Gastrocnemius medialis (tissue), 4 donors: ENCODE measurements at regions not wholly inside any gene's neighbourhood (a gene's known extent, or its start where the extent isn't known, plus 50 kb on each side); places are given as distances from the start of the nearest gene placed in this dataset.

Experiments
- ATAC-seq, 2 donors: fragments of 150-250 bp; one replicate each; pipeline ENCODE4 v1.9.1; 2016
- DNase-seq, 2 donors: peaks; one replicate each; pipeline ENCODE4 v3.0.0-alpha.2; 2019
- H3K27ac ChIP-seq, 4 donors: fragments of 200-600 bp; sonication (generic); 1 replicate in 1 of 4; 2 replicates in 3 of 4; pipeline ENCODE4 v1.5.1; 2016 to 2018; ENCODE audit warnings: mild to moderate bottlenecking in 2 of 4, moderate library complexity in 1 of 4
- H3K27me3 ChIP-seq, 3 donors: fragments of 200-600 bp; sonication (generic) in 2 of 3; 1 replicate in 1 of 3; 2 replicates in 2 of 3; pipeline versions ENCODE4 v1.5.1 to v1.6.0; 2016 to 2019; ENCODE audit warnings: mild to moderate bottlenecking in 1 of 3, moderate library complexity in 1 of 3
- H3K36me3 ChIP-seq, 2 donors: fragments of 200-600 bp; sonication (generic) in 1 of 2; one replicate each; pipeline ENCODE4 v1.5.1; 2017 to 2018
- H3K4me1 ChIP-seq, 2 donors: fragments of 200-600 bp; sonication (generic) in 1 of 2; one replicate each; pipeline ENCODE4 v1.5.1; 2016 to 2017; ENCODE audit warnings: mild to moderate bottlenecking in 2 of 2
- H3K4me3 ChIP-seq, 4 donors: fragments of 200-600 bp; sonication (generic) in 3 of 4; 1 replicate in 1 of 4; 2 replicates in 3 of 4; pipeline ENCODE4 v1.5.1; 2016 to 2019; ENCODE audit warnings: mild to moderate bottlenecking in 2 of 4
- H3K9me3 ChIP-seq, 3 donors: fragments of 200-600 bp; sonication (generic) in 2 of 3; 1 replicate in 1 of 3; 2 replicates in 2 of 3; pipeline ENCODE4 v1.5.1; 2016 to 2019
- CTCF ChIP-seq, 5 experiments: fragments of 450-650 bp in 3 of 5; fragments of 200-600 bp in 2 of 5; sonication (generic) in 2 of 5; IDR thresholded peaks in 4 of 5; conservative IDR thresholded peaks in 1 of 5; 1 replicate in 4 of 5; 2 replicates in 1 of 5; pipeline ENCODE4 v1.5.1; 2016 to 2019; ENCODE audit warnings: antibody characterized with exemption in 5 of 5, mild to moderate bottlenecking in 3 of 5, moderate library complexity in 3 of 5
- POLR2A ChIP-seq, 2 donors: fragments of 450-650 bp; IDR thresholded peaks; one replicate each; pipeline ENCODE4 v1.6.1; 2017; ENCODE audit warnings: antibody characterized with exemption in 2 of 2, mild to moderate bottlenecking in 2 of 2, moderate library complexity in 2 of 2
- in situ Hi-C, 4 donors: fragments of 200-750 bp; cut with MboI; loops; one replicate each; pipeline versions ENCODE4 v1.15.0 to v1.8.0; 2017; ENCODE audit warnings: low sequenced_read_pairs in 4 of 4
- intact Hi-C: fragments of 100-400 bp; cut with DNase I; formaldehyde crosslinking; loops from one replicate; pipeline ENCODE4 v1.15.1; 2023; ENCODE audit warnings: low total_unique reads

GRCh38 chr13:89977203-89977602 lies 1370.3 kb upstream of the MIR17HG start:
- no peak for ATAC-seq
- no peaks in the 10 kb centered on the region for H3K9me3 ChIP-seq
- H3K36me3 ChIP-seq: no peaks in the 10 kb centered on the region
- intact Hi-C loops (no loop called here), in situ Hi-C loops (no loop called here)
- H3K27ac ChIP-seq: no peak overlapping the region
- H3K27me3 ChIP-seq: no peaks in the 10 kb centered on the region
- no peak overlapping the region for H3K4me3 ChIP-seq
- no peak for DNase-seq
- H3K4me1 ChIP-seq: no peaks in the 10 kb centered on the region
- TF ChIP-seq CTCF (IDR thresholded peaks at IDR 0.05 in 4 of 5, conservative IDR thresholded peaks at IDR 0.05 in 1 of 5): no peak
- no peak for TF ChIP-seq POLR2A (IDR thresholded peaks at IDR 0.05)

GRCh38 chr13:89980896-89981295 lies 1366.6 kb upstream of the MIR17HG start:
- TF ChIP-seq POLR2A (IDR thresholded peaks at IDR 0.05) (no peak), CTCF (IDR thresholded peaks at IDR 0.05 in 4 of 5, conservative IDR thresholded peaks at IDR 0.05 in 1 of 5) (no peak)
- Histone ChIP-seq H3K36me3 (no peaks in the 10 kb centered on the region), H3K9me3 (no peaks in the 10 kb centered on the region), H3K27me3 (no peaks in the 10 kb centered on the region), H3K4me3 (no peak overlapping the region), H3K4me1 (no peaks in the 10 kb centered on the region), H3K27ac (no peak overlapping the region)
- DNase-seq (no peak), ATAC-seq (no peak)
- intact Hi-C loops (no loop called here), in situ Hi-C loops (no loop called here)

GRCh38 chr13:89982407-89983095 lies 1364.9 kb upstream of the MIR17HG start:
- intact Hi-C loops (no loop called here), in situ Hi-C loops (no loop called here)
- Histone ChIP-seq H3K4me3 (no peak overlapping the region), H3K36me3 (no peaks in the 10 kb centered on the region), H3K9me3 (no peaks in the 10 kb centered on the region), H3K27me3 (no peaks in the 10 kb centered on the region), H3K4me1 (no peaks in the 10 kb centered on the region), H3K27ac (no peak overlapping the region)
- TF ChIP-seq CTCF (IDR thresholded peaks at IDR 0.05 in 4 of 5, conservative IDR thresholded peaks at IDR 0.05 in 1 of 5): no peak
- TF ChIP-seq POLR2A (IDR thresholded peaks at IDR 0.05): no peak
- DNase-seq (no peak), ATAC-seq (no peak)

- ATAC-seq (no peak), DNase-seq (no peak)
- in situ Hi-C loops: no loop called here
- Histone ChIP-seq H3K36me3 (no peaks in the 10 kb centered on the region), H3K4me3 (no peak overlapping the region), H3K9me3 (no peaks in the 10 kb centered on the region), H3K4me1 (no peaks in the 10 kb centered on the region), H3K27me3 (no peaks in the 10 kb centered on the region), H3K27ac (no peak overlapping the region)
- TF ChIP-seq CTCF (IDR thresholded peaks at IDR 0.05 in 4 of 5, conservative IDR thresholded peaks at IDR 0.05 in 1 of 5) (no peak), POLR2A (IDR thresholded peaks at IDR 0.05) (no peak)
- intact Hi-C loops: no loop called here
Measured at GRCh38 chr13:89988206-89988605, 1359.3 kb upstream of the MIR17HG start.

- Histone ChIP-seq H3K9me3 (no peaks in the 10 kb centered on the region), H3K36me3 (no peaks in the 10 kb centered on the region), H3K4me3 (no peak overlapping the region), H3K27ac (no peak overlapping the region), H3K27me3 (no peaks in the 10 kb centered on the region), H3K4me1 (no peaks in the 10 kb centered on the region)
- ATAC-seq (no peak), DNase-seq (no peak)
- TF ChIP-seq CTCF (IDR thresholded peaks at IDR 0.05 in 4 of 5, conservative IDR thresholded peaks at IDR 0.05 in 1 of 5) (no peak), POLR2A (IDR thresholded peaks at IDR 0.05) (no peak)
- in situ Hi-C loops: no loop called here
- intact Hi-C loops: no loop called here
Measured at GRCh38 chr13:90003566-90003965, 1343.9 kb upstream of the MIR17HG start.
